Esophagus (tissue), 2 donors: ENCODE measurements at regions not wholly inside any gene's neighbourhood (a gene's known extent, or its start where the extent isn't known, plus 50 kb on each side); places are given as distances from the start of the nearest gene placed in this dataset.

Source experiments
- H3K27ac ChIP-seq, 2 donors: one replicate each; pipeline ENCODE4 v1.5.1; 2013; ENCODE audit warnings: low read depth in 2 of 2, mild to moderate bottlenecking in 2 of 2, inconsistent platforms in 1 of 2, low read length in 1 of 2, moderate library complexity in 1 of 2
- H3K27me3 ChIP-seq, 2 donors: one replicate each; pipeline ENCODE4 v1.6.1; 2013; ENCODE audit warnings: low read length in 2 of 2, control low read depth in 1 of 2, mild to moderate bottlenecking in 1 of 2; ENCODE audit not compliant: insufficient read depth in 2 of 2, control insufficient read depth in 1 of 2
- H3K36me3 ChIP-seq, 2 donors: one replicate each; pipeline ENCODE4 v1.6.1; 2013; ENCODE audit warnings: low read length in 1 of 2; ENCODE audit not compliant: control insufficient read depth in 2 of 2, insufficient read depth in 2 of 2
- H3K4me1 ChIP-seq, 2 donors: one replicate each; pipeline ENCODE4 v1.6.1; 2013; ENCODE audit warnings: low read length in 1 of 2; ENCODE audit not compliant: control insufficient read depth in 2 of 2, insufficient read depth in 2 of 2
- H3K4me3 ChIP-seq, 2 donors: one replicate each; pipeline ENCODE4 v1.5.1; 2013; ENCODE audit warnings: low read length in 2 of 2, mild to moderate bottlenecking in 2 of 2, low read depth in 1 of 2, moderate library complexity in 1 of 2
- H3K9me3 ChIP-seq, 2 donors: one replicate each; pipeline ENCODE4 v1.6.1; 2013; ENCODE audit warnings: mild to moderate bottlenecking in 2 of 2, low read depth in 1 of 2, low read length in 1 of 2, moderate library complexity in 1 of 2; ENCODE audit not compliant: control insufficient read depth in 2 of 2, insufficient read depth in 1 of 2
- WGBS, 2 donors: extraction: QIAGEN DNeasy Blood & Tissue Kit; methylation state at CpG; one replicate each; pipeline ENCODE4 v1.1.7; 2013; 5-methylcytosine and 5-hydroxymethylcytosine counted together
- donor health status: healthy with polysubstance abuse.
- donor health status: Bipolar disorder and iron deficiency.

DNA sequence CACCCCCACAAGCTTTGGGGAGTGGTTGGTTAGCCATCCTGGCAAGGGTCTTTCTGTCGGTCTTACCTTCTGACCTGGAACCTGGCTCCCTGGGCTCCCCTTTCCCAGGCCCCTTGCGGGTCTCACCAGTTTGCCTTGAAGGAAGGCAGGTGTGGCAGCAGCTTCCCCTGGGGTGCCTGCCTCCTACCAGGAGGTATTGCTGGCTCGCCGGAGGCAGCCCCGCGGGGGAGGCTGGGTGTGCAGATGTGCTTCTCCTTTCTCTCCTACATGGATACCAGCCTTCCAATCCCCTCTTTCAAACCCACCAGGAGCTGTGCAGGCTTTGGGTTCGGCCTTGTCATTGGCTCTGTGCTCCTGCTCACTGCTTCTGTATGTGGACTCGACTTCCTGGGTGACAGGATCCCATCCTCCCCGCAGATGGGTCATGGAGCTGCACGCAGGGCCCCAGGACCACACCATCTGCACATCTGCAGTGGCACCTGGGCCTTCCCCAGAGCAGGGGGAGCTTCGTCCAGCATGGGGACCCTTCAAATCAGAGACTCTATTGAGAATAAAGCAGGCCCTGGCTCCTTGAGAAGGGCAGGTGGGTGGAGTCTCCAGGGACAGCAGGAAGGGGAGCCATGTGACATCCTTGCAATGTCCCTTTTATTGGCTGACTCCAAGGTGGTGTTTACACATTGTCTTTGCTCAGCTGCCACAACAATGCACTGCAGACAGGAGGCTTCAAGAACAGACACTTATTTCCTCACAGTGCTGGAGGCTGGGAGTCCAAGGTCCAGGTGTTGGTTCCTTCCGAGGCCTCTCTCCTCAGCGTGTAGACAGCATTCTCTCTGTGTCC, 592.0 kb downstream of the BRD1 start:
- 46 to 55% methylated on average over 13 of the region's 13 CpGs for WGBS, 2 donors
- Histone ChIP-seq H3K4me1 (no peaks in the 10 kb centered on the region), H3K9me3 (peaks cover 0 to 2% of the 10 kb centered on the region in 2 donors), H3K36me3 (no peaks in the 10 kb centered on the region), H3K27me3 (no peaks in the 10 kb centered on the region), H3K27ac (no peak overlapping the region), H3K4me3 (no peak overlapping the region)

DNA sequence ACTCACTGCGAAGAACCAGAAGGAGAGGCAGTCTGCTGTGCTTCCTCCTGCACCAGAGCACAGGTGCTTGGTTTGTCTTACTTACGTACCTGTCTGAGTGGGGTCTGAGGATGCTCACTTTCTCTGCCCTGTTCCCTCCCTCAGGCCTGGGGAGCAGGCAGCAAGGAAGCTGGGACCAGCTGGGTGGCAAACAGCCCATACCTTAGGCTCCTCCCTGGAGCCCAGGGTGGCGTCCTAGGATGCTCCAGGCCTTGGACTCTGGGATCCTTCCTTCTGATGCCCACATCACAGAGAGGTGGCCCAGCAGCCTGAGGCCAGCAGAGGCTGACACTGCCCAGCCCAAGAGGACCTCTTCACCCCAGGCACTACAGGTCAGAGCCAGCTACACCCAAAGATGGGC, 593.2 kb downstream of the BRD1 start:
- no peaks in the 10 kb centered on the region for H3K27me3 ChIP-seq
- no peak overlapping the region for H3K27ac ChIP-seq
- 79 to 87% methylated on average over 3 of the region's 3 CpGs for WGBS, 2 donors
- peaks cover 0 to 2% of the 10 kb centered on the region in 2 donors for H3K9me3 ChIP-seq
- H3K4me3 ChIP-seq = no peak overlapping the region
- no peaks in the 10 kb centered on the region for H3K36me3 ChIP-seq
- H3K4me1 ChIP-seq = no peaks in the 10 kb centered on the region

DNA sequence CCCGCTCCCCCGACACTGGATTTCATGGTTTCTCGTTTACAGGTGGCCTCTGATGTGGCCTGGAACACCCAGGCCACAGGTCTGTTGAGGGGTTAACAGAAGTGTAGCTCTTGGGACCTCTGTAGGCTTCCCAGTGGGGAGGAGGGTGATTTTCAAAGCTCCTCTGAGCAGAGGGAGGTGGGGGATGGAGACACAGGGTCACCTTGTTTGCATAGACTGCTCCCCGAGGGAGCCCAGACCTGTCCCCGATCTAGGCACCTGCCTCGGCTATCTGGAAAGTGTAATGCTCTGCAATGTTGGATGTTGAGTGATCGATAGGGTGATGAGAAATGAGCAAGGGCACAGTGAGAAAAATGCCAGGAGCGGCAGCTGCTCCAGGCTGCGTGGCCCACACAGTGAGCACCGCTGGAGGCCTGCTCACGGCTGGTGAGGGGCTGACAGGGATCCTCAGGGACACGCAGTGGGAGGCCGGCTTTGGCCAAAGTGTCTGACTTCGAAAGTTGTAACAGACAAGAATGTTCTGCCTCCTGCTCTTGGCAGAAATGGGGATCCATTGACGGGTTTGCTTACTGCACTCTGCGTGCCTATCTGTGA, 594.1 kb downstream of the BRD1 start:
- H3K9me3 ChIP-seq = peaks cover 0 to 2% of the 10 kb centered on the region in 2 donors
- H3K4me3 ChIP-seq = no peak overlapping the region
- 69 to 74% methylated on average over 16 of the region's 16 CpGs for WGBS, 2 donors
- H3K27ac ChIP-seq = no peak overlapping the region
- H3K27me3 ChIP-seq = no peaks in the 10 kb centered on the region
- H3K36me3 ChIP-seq = no peaks in the 10 kb centered on the region
- no peaks in the 10 kb centered on the region for H3K4me1 ChIP-seq

DNA sequence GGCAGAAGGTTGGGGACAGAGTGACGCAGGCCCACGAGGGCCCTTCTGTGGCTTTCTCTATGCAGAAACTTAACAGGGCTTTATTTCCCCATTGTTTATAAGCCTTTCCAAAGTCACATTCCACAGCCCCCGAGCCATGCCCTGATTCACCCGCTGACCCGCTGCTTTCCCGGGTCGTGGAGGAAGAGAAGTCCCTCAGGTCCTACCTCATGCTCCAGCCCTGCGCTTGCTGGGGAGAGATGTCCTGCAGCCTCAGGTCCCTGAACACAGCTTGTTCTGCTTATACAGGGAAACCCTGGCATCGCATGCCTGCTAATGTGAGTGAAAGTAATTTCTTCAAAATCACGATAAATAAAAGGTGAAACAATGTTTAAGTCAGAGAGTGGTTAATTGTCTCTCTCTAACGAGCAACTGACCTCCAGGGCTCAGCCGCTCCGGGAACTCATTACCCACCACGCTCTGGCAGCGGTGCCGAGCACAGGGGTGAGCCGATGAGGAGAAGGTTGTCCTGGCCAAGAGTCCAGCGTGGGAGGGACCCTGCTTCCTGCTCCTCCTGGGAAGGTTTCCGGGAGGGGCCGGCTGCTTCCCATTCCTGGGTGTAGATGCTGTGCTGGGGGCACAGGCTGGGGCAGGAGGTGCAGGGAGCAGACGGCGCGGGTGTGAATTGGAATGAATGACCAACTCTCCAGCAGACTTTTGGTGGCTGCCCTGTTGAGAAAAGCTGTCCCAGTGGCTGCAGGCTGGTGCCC, 595.2 kb downstream of the BRD1 start:
- H3K4me1 ChIP-seq = no peaks in the 10 kb centered on the region

GRCh38 chr22:49230194-49230577, 597.5 kb downstream of the BRD1 start:
- Histone ChIP-seq H3K4me3 (no peak overlapping the region), H3K27ac (no peak overlapping the region), H3K9me3 (no peaks in the 10 kb centered on the region), H3K4me1 (no peaks in the 10 kb centered on the region), H3K27me3 (no peaks in the 10 kb centered on the region), H3K36me3 (no peaks in the 10 kb centered on the region)
- 32 to 36% methylated on average over 3 of the region's 3 CpGs for WGBS, 2 donors

More for the DNA sequence above, 595.2 kb downstream of the BRD1 start:
- H3K36me3 ChIP-seq = no peaks in the 10 kb centered on the region
- H3K27ac ChIP-seq = no peak overlapping the region
- peaks cover 0 to 2% of the 10 kb centered on the region in 2 donors for H3K9me3 ChIP-seq
- H3K27me3 ChIP-seq = no peaks in the 10 kb centered on the region
- 65 to 67% methylated on average over 23 of the region's 23 CpGs for WGBS, 2 donors
- no peak overlapping the region for H3K4me3 ChIP-seq

DNA sequence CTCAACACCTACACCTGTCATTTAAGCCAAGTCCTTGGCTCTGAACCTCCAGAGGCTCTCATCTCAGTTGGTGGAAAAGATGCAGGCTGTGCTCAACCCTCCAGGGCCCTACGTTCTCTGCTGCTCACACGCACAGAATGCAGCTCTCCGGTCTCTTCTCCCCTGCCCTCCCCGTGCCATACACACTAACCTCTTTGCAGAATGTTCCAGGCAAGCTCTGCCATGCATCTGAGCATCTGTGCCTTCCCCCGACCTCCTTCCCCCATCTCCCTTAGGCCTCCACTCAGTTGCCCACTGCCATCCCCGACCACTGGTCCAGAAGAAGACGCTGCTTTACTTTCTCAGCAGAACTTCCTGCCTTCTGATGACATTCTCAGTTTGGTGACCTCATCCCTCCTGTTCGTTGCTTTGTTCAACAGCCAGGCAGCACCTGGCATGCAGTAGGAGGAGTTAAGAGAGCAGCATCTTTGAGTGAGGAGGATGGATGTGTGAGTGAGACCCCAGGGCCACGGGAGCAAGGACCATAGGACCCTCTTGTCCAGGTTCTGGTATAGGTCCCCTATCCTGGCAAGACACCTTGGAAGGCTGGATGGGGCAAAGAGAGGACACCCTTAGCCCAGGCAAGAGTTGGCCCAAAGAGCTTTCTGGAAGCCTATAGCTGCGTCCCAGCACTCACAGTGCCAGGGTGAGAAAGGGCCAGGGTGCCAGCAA, 598.0 kb downstream of the BRD1 start:
- Histone ChIP-seq H3K27me3 (no peaks in the 10 kb centered on the region), H3K9me3 (no peaks in the 10 kb centered on the region), H3K27ac (no peak overlapping the region), H3K36me3 (no peaks in the 10 kb centered on the region), H3K4me1 (no peaks in the 10 kb centered on the region), H3K4me3 (no peak overlapping the region)
- WGBS, 2 donors = 57 to 65% methylated on average over 10 of the region's 10 CpGs

GRCh38 chr22:49228431-49229037, 599.1 kb downstream of the BRD1 start:
- no peak overlapping the region for H3K4me3 ChIP-seq
- H3K27me3 ChIP-seq = no peaks in the 10 kb centered on the region
- no peaks in the 10 kb centered on the region for H3K36me3 ChIP-seq
- H3K27ac ChIP-seq = no peak overlapping the region
- no peaks in the 10 kb centered on the region for H3K9me3 ChIP-seq
- WGBS, 2 donors = 59 to 79% methylated on average over 6 of the region's 6 CpGs
- no peaks in the 10 kb centered on the region for H3K4me1 ChIP-seq

- H3K36me3 ChIP-seq = no peaks in the 10 kb centered on the region
Measured at GRCh38 chr22:49227670-49228069, 600.0 kb downstream of the BRD1 start.

DNA sequence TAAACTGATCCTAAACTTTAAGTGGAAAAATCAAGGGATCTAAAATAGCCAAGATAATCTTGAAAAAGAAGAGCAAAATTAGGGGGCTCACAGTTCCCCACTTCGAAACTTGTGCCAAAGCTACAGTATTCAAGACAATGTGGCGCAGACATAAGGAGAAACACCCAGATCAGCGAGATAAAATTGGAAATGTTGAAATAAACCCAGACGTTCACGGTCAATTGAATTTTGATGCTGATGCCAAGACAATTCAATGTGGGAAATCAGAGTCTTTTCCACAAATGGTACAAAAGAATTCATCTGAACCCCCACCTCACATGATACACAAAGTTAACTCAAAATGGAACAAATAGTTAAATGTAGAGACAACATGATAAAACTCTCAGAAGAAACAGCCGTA, 601.6 kb downstream of the BRD1 start:
- no peaks in the 10 kb centered on the region for H3K27me3 ChIP-seq
- no peak overlapping the region for H3K4me3 ChIP-seq
- no peaks in the 10 kb centered on the region for H3K4me1 ChIP-seq
- H3K27ac ChIP-seq = no peak overlapping the region
- no peaks in the 10 kb centered on the region for H3K36me3 ChIP-seq
- no peaks in the 10 kb centered on the region for H3K9me3 ChIP-seq
- WGBS, 2 donors = 64 to 69% methylated on average over 6 of the region's 6 CpGs

More at GRCh38 chr22:49227670-49228069, 600.0 kb downstream of the BRD1 start:
- Histone ChIP-seq H3K4me1 (no peaks in the 10 kb centered on the region), H3K27me3 (no peaks in the 10 kb centered on the region), H3K27ac (no peak overlapping the region), H3K4me3 (no peak overlapping the region), H3K9me3 (no peaks in the 10 kb centered on the region)
- 71 to 78% methylated on average over 6 of the region's 6 CpGs for WGBS, 2 donors
